ENCODE measurements at regions not wholly inside any gene's neighbourhood (a gene's known extent, or its start where the extent isn't known, plus 50 kb on each side); places are given as distances from the start of the nearest gene placed in this dataset.

GRCh38 chr15:36398212-36398611 lies 181.2 kb upstream of the CDIN1 start:
- Histone ChIP-seq H3K79me2 (ENCODE audit: insufficient read depth, low read length) (no peaks in the 10 kb centered on the region), H3K9ac (ENCODE audit: insufficient read depth, low read depth, low read length) (no peak overlapping the region), H4K20me1 (ENCODE audit: insufficient read depth, low read length) (no peaks in the 10 kb centered on the region), H3K36me3 (replicated peaks in 1 of 2; ENCODE audit: control insufficient read depth in 1 of 2, insufficient read depth in 2 of 2, low read length in 2 of 2) (no peaks in the 10 kb centered on the region), H3K4me3 (replicated peaks in 1 of 3; ENCODE audit: insufficient read depth in 1 of 3, low read depth in 2 of 3, low read length in 3 of 3) (no peak overlapping the region), H3K4me2 (ENCODE audit: low read depth, low read length) (no peak overlapping the region), H2AFZ (ENCODE audit: low read length) (no peak overlapping the region), H3K27ac (ENCODE audit: extremely low read length, insufficient read depth, low read length) (no peak overlapping the region), H3K27me3 (ENCODE audit: control insufficient read depth in 1 of 2, insufficient read depth in 2 of 2, low read length in 2 of 2) (no peaks in the 10 kb centered on the region), H3K4me1 (ENCODE audit: insufficient read depth, low read length) (no peaks in the 10 kb centered on the region), H3K9me3 (ENCODE audit: low read length) (no peaks in the 10 kb centered on the region)
- intact Hi-C loops (cut with micrococcal nuclease; ENCODE audit: unreplicated experiment) (no loop called here), in situ Hi-C loops (cut with HindIII; ENCODE audit: extremely low pct_ligation_motif_present, low pct_unique_long_range_greater_than_20kb) (no loop called here)
- no peak for ATAC-seq
- 12% methylated on average over 3 of the region's 3 CpGs for WGBS (ENCODE audit: low lambda C conversion rate)
- no TSS peak for BruUV-seq (replicated peaks)
- no peak for FAIRE-seq
- POLR2A ChIA-PET, result no interaction called here
- DNase-seq (ENCODE audit: low spot score), result no peak
- CTCF ChIA-PET (ENCODE audit: low intra/inter-chr PET ratio, low total read pairs), result no interaction called here
- TF ChIP-seq CREM (IDR thresholded peaks at IDR 0.05), result no peak
- TF ChIP-seq CREM (CRISPR knock-in tag; IDR thresholded peaks at IDR 0.05), result no peak

GRCh38 chr15:36399276-36399675 lies 180.2 kb upstream of the CDIN1 start:
- CTCF ChIA-PET (ENCODE audit: low intra/inter-chr PET ratio, low total read pairs), result no interaction called here
- H3K79me2 ChIP-seq (ENCODE audit: insufficient read depth, low read length), result no peaks in the 10 kb centered on the region
- H2AFZ ChIP-seq (ENCODE audit: low read length), result no peak overlapping the region
- WGBS (ENCODE audit: low lambda C conversion rate), result 17% methylated on average over 9 of the region's 9 CpGs
- no peaks in the 10 kb centered on the region for H3K36me3 ChIP-seq (replicated peaks in 1 of 2; ENCODE audit: control insufficient read depth in 1 of 2, insufficient read depth in 2 of 2, low read length in 2 of 2)
- intact Hi-C loops (cut with micrococcal nuclease; ENCODE audit: unreplicated experiment) (no loop called here), in situ Hi-C loops (cut with HindIII; ENCODE audit: extremely low pct_ligation_motif_present, low pct_unique_long_range_greater_than_20kb) (no loop called here)
- H3K9me3 ChIP-seq (ENCODE audit: low read length), result no peaks in the 10 kb centered on the region
- no peak overlapping the region for H3K4me2 ChIP-seq (ENCODE audit: low read depth, low read length)
- no peak for ATAC-seq
- H3K9ac ChIP-seq (ENCODE audit: insufficient read depth, low read depth, low read length), result no peak overlapping the region
- no peaks in the 10 kb centered on the region for H3K4me1 ChIP-seq (ENCODE audit: insufficient read depth, low read length)
- no TSS peak for BruUV-seq (replicated peaks)
- H4K20me1 ChIP-seq (ENCODE audit: insufficient read depth, low read length), result no peaks in the 10 kb centered on the region
- H3K4me3 ChIP-seq (replicated peaks in 1 of 3; ENCODE audit: insufficient read depth in 1 of 3, low read depth in 2 of 3, low read length in 3 of 3), result no peak overlapping the region
- H3K27me3 ChIP-seq (ENCODE audit: control insufficient read depth in 1 of 2, insufficient read depth in 2 of 2, low read length in 2 of 2), result no peaks in the 10 kb centered on the region
- POLR2A ChIA-PET, result no interaction called here
- H3K27ac ChIP-seq (ENCODE audit: extremely low read length, insufficient read depth, low read length), result no peak overlapping the region
- DNase-seq (ENCODE audit: low spot score), result no peak
- no peak for FAIRE-seq
- TF ChIP-seq KIAA2018 (CRISPR knock-in tag; IDR thresholded peaks at IDR 0.05; ENCODE audit: borderline replicate concordance) (no peak), ZNF605 (CRISPR knock-in tag; IDR thresholded peaks at IDR 0.05) (no peak), PRMT3 (CRISPR knock-in tag; IDR thresholded peaks at IDR 0.05; ENCODE audit: borderline replicate concordance, low read depth) (no peak), BCLAF1 (IDR thresholded peaks at IDR 0.05) (no peak), ZNF224 (CRISPR knock-in tag; IDR thresholded peaks at IDR 0.05) (no peak), NR0B2 (CRISPR knock-in tag; IDR thresholded peaks at IDR 0.05) (no peak)

Measured in HepG2 (cell line).